GM18508 (cell line): ENCODE measurements at regions not wholly inside any gene's neighbourhood (a gene's known extent, or its start where the extent isn't known, plus 50 kb on each side); places are given as distances from the start of the nearest gene placed in this dataset.
"Not testable (repeated sequence)": the region's sequence is repeated elsewhere in the genome, so short reads cannot be mapped to it uniquely, and the experiment has no call there.

ENCODE experiments used
- ATAC-seq: cut with Tn5 transposase; IDR thresholded peaks from one replicate; pipeline ENCODE4 v1.9.1; 2021; ENCODE audit warnings: moderate number of reproducible peaks; ENCODE audit not compliant: insufficient read depth, unreplicated experiment

- no peak for ATAC-seq
These were observed 59.0 kb upstream of the ZNF532 start for GRCh38 chr18:58805467-58806187.

GRCh38 chr18:58806826-58807714 lies 57.6 kb upstream of the ZNF532 start:
- peak; percentile 85 for ATAC-seq

- ATAC-seq = no peak
These were observed 56.9 kb upstream of the ZNF532 start for GRCh38 chr18:58807766-58808165.

- no peak for ATAC-seq
These were observed 56.3 kb upstream of the ZNF532 start for GRCh38 chr18:58808349-58808748.

- not testable (repeated sequence) for ATAC-seq
These were observed 52.8 kb upstream of the ZNF532 start for GRCh38 chr18:58811859-58812258.

- ATAC-seq = no peak
These were observed 51.6 kb upstream of the ZNF532 start for GRCh38 chr18:58813105-58813504.

GRCh38 chr18:58813561-58814225 lies 51.0 kb upstream of the ZNF532 start:
- no peak for ATAC-seq

- no peak for ATAC-seq
These were observed 50.4 kb upstream of the ZNF532 start for GRCh38 chr18:58814317-58814716.
